Stimulated activated CD8-positive, alpha-beta memory T cell treated with anti-CD3 and anti-CD28 coated beads, Interleukin-7, amount 100 ng/mL, for 24 hours (primary cell): ENCODE measurements at regions not wholly inside any gene's neighbourhood (a gene's known extent, or its start where the extent isn't known, plus 50 kb on each side); places are given as distances from the start of the nearest gene placed in this dataset.
"Not testable (repeated sequence)": the region's sequence is repeated elsewhere in the genome, so short reads cannot be mapped to it uniquely, and the experiment has no call there.

Experiments
- DNase-seq: peaks from one replicate; pipeline ENCODE4 v3.0.0-alpha.2; 2020; ENCODE audit warnings: low read depth

DNA sequence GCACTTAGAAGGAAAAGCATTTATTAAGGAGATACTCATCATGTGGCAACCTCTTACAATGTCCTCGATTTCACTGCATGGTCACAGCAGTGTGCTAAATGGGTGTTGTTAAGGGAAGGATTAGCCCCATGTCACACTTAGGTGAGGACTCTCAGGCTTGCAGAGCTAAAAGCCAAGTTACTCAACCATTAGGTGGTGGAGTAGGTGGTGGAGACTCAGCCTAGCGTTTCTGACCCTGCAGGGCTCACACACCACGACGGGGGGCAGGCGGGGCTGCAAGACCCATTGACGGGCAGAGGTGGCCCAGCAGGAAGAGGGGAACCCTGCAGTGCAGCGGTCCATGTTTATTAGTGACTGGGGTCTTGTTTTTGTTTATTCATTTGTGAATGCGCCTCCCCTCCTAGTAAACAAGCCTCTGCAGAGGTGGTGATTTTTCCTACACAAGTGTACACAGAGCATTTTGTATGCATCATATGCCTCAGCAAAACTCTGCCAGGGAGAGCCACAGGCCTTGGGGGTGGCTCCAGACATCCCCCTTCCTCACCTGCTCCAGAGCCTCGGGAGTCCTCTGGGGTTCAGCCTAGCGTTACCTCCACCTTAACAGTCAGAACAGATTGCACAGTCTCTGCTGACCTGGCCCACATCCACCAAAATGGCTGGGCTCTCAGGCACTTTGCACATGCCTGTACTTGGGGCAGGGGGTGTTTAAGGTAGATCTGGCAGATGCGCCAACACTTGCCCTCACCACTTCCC is 216.7 kb downstream of the C16orf95 start:
- no peak for DNase-seq

DNA sequence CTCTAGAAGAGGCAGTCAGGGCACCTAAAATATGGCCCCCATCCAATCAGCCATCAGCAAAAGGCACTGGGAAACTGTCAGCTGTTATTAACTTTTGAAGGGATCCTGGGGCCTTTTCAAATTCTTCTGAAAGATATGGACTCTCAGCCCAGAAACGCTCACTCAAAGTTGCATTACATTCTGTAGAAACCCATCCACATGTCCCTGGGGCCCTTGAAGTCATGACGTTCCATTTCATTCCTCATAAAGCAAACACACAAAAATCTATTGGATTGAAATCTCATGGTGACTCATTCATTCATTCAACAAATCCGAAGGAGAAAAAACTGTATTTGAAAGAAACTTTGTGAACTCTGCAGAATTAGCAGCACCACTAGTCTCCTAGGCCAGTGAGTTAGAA is 215.3 kb downstream of the C16orf95 start:
- DNase-seq, result no peak

DNA sequence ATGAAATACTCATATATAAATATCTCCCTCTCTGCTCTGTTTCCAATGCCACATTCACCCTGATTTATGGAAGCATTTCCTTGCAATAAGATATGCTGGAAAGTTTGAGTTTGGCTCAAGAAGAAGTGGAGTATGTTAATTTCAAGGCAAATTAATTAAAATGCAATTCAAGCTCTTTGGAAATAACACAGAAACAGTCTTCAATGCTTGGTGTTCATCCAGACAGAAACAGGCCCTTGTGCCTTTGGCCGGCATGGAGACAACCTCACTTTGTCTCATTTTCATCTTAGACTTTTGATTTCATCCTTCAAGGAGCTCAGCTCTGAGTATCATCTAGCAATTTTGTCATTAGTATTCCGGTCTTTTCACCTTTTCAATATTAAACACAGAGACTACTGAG is 210.0 kb downstream of the C16orf95 start:
- no peak for DNase-seq

DNA sequence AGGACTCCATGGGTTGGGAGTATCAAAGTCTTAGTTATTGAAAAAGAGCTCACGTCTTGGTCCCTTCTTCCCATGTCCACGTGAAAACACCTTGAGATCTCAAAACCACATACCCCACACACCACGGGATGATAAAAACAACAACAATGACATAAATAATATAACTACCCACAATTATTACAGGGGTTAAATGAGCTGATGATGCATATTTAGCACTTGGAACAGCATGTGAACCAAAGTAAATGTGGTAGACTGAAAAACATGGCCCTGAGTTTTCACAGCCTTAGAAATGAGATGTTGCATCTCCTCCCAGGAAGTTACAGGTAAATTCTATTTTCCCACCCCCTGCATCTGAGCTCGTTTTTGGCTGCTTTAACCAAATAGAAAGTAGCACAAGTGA is 208.9 kb downstream of the C16orf95 start:
- DNase-seq, result no peak

DNA sequence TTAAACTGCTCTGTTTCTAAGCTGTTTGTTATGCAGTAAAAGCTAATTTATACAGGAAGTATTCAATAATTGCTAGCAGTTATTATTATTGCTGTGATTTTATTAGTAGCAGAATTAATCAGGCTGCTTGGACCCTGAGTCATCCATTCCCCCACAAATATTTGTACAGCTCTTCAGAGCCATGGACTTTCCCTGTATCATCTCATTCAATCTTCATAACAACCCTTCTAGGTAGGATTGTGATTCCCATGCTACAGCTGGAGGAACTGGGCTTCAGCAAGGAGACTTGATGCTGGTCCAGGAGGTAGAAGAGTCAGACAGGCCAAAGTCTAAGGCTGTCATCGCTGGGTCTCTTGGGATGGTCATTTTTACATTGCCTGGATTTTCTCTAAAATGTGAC is 208.3 kb downstream of the C16orf95 start:
- DNase-seq, result no peak

DNA sequence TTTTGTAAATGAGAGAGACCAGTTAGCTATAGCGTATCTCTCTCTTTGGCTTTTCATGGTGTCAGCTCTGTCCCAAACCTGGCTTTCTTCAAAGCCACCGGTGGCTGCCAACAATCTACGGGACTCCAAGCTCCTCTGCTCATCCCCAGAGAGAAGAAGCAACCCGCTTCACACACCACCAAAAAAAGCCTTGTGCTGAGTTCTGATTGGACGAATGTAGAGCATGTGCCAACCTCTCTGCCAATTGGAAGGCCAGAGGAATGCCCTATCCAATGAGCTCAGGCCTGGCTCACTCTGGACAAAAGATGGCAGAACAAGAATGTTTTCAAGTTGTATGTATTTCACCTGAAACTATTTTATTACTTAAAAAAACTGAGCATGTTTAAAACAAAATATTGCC is 202.4 kb downstream of the C16orf95 start:
- DNase-seq, result no peak

DNA sequence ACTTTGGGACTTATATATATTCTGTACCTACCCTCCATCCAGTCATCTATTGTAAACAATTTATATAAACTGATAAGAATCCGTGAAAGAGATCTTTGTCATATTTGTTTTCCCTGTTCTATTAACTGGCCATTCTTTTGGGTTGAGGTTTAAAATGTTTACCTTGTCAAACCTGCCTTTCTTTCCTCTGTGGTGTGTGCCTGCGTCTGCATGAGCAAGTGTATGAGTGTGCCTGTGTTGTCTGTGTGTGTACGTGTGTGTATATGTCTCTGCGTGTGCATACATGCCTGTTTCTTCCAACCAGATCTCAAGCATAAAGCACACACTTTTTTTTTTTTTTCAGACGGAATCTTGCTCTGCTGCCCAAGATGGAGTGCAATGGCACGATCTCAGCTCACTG is 201.5 kb downstream of the C16orf95 start:
- no peak for DNase-seq

DNA sequence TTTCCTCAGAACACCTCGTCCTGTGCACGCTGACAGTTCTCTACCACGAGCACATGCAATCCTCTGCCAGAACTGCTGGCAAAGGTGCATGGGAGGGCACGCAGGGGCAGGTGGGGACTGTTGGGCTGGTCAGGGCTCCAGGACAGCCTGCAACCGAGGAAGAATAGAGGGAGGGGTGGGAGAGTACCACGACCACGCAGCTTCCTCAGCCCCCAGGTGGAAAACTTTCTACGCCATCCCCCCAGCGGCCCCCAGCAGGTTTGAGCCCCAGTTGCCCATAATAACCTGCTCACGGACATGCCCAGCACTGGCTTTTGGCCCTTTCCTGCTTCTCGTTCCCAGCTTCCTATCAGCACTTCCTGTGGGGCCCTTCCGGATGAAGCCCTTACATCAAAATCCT is 199.3 kb downstream of the C16orf95 start:
- DNase-seq, result no peak

DNA sequence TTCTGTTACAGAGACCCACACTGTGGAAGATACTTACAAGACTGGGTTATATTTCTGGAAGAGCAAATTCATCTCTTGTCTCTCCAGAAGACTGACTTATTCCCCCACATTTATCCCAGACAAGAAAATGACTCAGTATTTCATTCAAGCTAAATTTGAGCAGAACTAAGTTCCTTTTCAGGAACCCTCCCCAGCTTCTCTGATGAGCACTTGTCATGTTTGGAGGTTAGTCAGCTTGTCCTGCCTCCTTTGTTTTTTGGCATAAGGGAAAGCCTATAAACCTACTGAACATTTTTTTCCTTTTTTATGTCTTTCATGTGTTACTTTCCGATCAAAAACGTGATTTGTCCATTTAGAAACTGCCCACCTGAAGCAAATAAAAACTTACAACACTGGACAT is 198.0 kb downstream of the C16orf95 start:
- DNase-seq, result no peak

DNA sequence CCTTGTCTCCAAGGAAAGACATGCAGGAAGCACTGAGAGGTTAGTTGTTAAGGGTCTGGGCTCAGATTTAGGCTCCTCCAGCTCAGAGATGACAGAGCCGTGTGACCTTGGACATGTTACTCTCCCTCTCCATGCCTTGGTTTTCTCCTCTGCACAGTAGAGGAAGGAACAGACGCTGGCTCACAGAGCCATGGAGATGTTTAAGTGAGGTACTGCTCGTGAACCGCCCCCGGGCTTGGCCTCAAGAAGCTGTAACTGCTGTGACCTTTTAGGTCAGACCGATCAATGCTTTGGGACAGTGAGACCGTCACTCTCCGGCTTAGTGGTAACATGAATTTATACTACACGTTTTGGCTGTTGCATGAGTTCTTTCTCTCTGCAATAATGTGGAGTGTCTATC is 197.4 kb downstream of the C16orf95 start:
- no peak for DNase-seq

DNA sequence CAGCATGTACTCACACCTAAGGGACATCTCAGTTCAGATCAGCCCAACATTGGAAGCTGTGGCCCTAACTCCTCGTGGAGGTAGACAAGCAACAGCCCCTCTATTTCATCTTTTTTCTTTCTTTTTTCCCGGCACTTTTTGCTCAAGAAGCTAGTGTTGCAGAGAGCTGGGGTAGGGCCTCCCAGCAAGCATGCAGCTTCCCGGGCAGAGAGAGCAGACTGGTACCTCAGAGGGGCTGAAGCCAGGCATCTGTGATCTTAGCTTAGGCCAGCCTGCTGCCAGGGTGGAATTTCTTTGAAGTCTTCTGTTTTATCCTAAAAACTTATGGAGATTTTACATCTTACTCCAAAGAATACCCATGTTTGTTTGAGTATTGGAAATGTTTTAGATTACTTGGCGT is 195.4 kb downstream of the C16orf95 start:
- DNase-seq, result no peak

DNA sequence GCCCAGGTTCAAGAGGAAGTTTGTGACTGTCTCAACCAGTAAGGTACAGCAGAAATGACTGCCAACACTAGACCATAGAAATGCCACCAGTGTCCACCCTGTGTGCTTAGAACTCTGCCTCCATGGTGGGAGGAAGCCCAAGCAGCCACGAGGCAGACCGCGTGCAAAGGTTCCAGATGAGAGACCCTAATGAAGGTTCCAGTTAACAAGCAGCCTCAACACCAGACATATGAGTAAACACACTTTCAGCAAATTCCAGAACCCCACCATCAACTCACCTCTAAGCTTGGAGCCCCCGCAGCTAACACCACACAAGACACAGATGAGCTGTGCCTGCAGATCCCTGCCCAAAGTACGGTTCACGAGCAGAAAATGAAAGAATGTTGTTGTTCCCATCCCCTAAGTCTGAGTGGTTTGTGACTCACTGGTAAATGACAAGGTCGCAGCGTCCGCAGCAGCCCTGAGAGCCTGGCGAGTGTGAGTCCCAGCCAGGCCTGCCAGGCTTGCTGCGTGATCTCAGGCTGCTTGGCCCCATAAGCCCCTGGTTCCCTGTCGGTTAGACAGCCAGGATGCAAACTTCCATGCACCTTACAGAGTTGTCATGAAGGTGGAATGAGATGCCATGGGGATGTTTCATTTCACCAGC is 193.7 kb downstream of the C16orf95 start:
- no peak for DNase-seq

DNA sequence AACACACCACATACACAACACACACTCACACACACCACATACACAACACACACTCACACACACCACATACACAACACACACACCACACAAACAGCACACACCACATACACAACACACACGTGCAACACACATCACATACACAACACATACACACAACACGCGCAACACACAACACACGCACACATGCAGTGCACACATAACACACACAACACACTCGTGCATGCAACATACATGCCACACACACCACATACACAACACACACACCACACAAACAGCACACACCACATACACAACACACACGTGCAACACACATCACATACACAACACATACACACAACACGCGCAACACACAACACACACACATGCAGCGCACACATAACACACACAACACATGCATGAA is 192.8 kb downstream of the C16orf95 start:
- DNase-seq, result not testable (repeated sequence)

DNA sequence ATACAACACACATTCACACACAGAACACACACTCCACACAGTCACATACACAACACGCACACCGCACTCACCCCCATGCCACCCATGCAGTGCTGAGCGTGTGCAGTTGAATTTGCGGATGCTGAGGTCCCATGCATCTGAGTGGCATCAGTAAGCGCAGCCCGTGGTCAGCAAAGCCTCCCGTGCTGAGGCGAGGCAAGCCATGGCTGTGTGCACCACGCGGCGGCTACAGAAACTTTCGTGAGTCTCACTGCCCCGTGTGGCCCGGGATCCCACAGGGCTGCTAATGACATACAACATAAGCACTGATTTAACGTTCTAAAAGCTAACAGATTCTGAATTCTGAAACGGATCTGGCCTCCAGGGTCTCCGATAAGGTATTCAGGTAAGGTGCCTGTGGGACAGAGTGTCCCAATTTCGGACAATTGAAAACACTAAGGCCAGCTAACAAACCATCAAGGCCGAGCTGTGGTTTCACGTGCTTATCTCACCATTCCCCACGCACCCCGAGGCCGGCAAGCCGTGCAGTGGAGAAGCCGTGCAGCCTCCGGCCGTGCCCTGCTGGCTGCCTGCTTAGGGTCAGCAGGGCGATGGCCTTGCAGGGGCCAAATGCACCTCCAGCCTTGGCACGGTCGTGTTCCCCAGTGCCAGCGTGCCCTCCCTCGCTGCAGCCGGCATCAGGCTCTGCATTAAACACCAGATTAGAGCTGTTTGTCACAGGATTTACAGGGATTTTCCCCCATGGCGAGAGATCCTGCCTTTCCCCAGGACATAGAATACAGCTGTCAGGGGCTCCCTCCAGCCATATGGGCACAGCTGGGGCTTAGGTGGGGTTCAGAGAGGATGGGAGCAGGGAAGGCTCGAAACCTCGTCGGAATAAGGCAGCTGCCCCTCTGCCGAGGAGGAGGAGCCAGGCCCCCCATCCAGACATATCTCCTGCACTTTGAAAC is 191.7 kb downstream of the C16orf95 start:
- no peak for DNase-seq

DNA sequence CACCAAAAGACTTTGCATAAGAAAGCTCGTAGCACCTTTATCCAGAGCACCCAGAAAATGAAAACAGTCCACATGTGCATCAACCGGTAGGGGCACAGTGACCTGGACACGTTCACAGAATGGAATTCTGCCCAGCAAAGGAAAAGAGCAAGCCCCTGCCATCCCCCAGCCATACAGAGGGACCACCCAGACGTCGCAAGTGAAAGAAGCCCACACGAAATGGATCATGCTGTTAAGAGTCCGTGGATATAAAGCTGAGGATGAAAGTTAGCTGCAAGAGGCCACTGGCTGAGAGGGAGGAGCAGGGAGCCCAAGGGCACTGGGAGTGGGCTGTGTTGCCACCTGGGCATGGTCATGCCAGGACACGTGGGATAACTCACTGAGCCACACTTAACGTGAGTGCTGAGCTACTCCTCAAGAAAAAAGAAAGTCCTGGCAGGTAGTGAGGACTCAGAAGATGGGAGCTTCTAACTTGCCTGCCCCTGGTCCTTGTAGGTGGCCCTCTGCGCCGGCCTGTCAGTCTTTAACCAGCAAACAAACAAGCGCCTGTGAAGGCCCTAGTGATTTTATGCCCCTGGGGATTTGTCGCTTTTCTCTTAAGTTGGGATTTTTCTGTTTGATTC is 190.7 kb downstream of the C16orf95 start:
- DNase-seq, result no peak

DNA sequence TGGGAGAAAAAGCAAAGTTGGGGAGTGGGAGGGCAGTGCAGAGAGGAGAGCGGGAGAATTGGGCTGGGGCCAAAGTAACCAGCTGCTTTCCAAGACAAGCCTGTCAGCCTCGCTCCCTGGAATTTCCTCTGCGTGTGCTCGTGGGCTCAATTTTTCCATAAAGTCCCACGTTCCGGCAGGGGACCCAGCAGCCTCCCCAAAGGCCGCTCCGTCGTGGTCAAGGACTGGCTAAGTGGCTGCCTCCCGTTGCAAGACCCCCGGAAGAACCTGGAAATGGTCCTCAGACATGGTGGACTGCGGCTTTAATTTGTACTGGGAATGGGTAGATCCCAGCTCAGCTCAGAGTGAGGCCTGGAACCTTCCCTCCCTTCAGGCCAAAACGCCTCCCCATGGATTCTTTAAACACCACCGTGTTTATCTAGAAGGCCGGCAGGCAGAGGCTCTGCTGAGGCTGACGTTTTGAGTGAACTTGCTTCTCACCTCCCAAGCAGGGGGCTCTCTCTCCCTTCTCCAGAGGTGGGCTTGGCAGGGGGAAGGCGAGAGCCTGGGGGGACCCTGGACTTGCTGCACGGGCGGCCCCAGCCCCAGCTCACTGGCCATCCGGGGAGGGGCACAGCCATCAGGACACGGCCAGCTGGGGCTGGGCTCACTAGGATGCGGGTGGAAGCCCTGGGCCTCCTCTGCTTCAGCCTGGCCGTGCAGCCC is 190.0 kb downstream of the C16orf95 start:
- DNase-seq, result no peak

DNA sequence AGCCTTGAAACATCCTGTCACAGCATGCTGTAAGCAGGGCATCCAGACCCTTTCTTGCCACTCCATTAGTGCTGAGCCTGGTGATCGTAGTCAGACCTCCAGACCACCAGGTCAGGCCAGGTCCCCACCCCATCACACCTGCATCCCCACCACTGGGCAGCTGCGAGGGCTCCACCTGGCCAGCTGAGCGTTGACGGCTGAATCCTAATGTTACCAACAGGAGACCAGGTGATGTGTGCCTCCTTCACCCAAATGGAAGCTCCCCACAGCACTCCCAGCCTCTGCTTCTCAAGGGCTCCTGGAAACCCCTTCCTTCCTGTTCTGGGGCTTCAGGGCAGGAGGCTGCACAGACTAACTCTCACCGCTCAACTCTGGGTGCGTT is 189.4 kb downstream of the C16orf95 start:
- DNase-seq, result no peak

DNA sequence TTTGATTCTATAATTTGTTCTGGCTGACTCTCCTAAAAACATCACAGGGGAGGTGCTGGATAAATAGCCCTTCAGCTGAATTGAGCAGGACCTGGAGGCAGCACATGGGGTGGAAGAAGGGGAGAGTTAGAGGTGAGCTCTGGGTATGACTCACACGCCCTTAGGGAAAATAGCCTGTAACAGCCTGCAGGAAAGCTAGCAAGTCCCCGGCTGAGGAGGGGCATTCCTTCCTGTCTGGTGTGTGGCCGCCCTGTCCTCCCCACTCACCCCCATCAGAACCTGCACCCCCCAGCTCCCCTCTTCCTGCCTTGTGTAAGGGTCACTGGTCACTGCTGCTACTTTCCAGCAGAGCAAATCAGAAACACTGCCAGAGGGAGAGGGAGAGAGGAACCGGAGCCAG is 187.4 kb downstream of the C16orf95 start:
- DNase-seq, result no peak

DNA sequence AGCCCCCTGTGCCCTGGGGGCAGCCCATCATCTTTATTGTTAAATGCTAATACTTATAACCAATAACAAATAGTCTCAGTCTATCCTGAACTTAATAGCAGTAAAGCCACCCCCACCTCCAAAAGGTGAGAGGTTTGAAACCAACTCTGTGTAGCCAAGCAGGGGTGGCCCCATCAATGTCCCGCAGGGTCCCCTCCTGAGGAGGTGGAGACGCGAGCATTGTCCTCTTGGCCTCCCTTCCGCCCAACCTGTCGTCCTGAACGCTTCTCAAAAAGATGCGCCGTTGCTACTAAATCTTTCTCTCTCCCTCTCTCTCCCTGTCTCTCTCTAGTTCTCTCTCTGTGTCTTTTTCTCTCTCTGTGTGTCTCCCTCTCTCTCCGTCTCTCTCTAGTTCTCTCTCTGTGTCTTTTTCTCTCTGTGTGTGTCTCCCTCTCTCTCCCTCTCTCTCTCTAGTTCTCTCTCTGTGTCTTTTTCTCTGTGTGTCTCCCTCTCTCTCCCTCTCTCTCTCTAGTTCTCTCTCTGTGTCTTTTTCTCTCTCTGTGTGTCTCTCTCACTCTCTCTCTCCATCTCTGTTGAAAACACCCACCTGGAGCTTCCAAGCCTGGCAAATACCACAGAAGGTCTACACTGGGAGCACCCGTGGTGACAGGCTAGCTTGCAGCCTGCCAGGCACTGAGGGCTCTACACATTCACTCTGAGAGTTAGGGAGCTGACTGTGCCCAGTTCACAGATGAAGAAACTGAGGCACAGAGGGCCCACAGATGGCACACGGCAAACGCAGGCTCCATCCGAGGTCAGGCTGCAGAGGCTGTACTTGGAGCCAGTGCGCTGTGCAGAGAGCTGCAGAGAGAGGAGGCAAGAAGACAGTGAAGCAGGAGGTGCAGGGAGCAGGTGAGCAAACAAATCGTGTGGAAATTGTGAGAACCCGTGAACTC is 185.9 kb downstream of the C16orf95 start:
- DNase-seq, result no peak

DNA sequence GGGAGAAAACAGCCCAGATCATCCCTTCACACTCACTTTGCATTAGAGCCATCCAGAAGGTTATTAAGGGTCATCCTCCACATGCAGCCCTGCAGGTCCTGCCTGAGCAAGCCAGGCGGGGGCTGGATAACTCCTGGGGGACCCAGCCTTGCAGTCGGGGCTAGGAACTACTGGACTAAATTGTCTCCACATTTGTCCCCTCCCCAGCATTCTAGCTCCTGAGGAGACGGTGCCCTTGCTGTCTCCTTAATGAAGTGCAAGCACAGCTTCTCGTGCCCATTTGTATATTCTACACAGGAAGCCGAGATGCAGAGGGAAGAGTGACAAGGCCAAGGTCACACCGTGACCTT is 185.2 kb downstream of the C16orf95 start:
- no peak for DNase-seq
